MM.1S (cell line): ENCODE measurements at regions not wholly inside any gene's neighbourhood (a gene's known extent, or its start where the extent isn't known, plus 50 kb on each side); places are given as distances from the start of the nearest gene placed in this dataset.

Experiments used
- DNase-seq: peaks from one replicate; pipeline ENCODE4 v3.0.0-alpha.2; 2015
- H2AFZ ChIP-seq: fragments of 300-600 bp; sonication (generic); 2 replicates; pipeline ENCODE4 v1.6.0; 2016; ENCODE audit warnings: antibody characterized with exemption, low read length
- H3F3A ChIP-seq: fragments of 300-600 bp; sonication (generic); 2 replicates; pipeline ENCODE4 v1.6.1; 2016; ENCODE audit warnings: mild to moderate bottlenecking, antibody characterized with exemption, low read length, moderate library complexity, mixed read lengths; ENCODE audit not compliant: insufficient read depth
- H3K27ac ChIP-seq: fragments of 300-600 bp; sonication (generic); 2 replicates; pipeline ENCODE4 v1.5.1; 2016; ENCODE audit warnings: mild to moderate bottlenecking, low read length
- H3K27me3 ChIP-seq: fragments of 300-600 bp; sonication (generic); replicated peaks from 2 replicates; pipeline ENCODE4 v1.6.0; 2016; ENCODE audit warnings: low read length; ENCODE audit not compliant: insufficient read depth
- H3K36me3 ChIP-seq: fragments of 300-600 bp; sonication (generic); replicated peaks from 2 replicates; pipeline ENCODE4 v1.6.1; 2016; ENCODE audit warnings: mild to moderate bottlenecking, low read length, mixed read lengths; ENCODE audit not compliant: insufficient read depth
- H3K4me1 ChIP-seq: fragments of 300-600 bp; sonication (generic); 2 replicates; pipeline ENCODE4 v1.6.1; 2016; ENCODE audit warnings: low read length, mixed read lengths
- H3K4me2 ChIP-seq: fragments of 300-600 bp; sonication (generic); 2 replicates; pipeline ENCODE4 v1.6.0; 2016; ENCODE audit warnings: low read depth, low read length
- H3K4me3 ChIP-seq: fragments of 300-600 bp; sonication (generic); 2 replicates; pipeline ENCODE4 v1.5.1; 2016; ENCODE audit warnings: low read length, mixed read lengths
- H3K79me2 ChIP-seq: fragments of 300-600 bp; sonication (generic); 2 replicates; pipeline ENCODE4 v1.6.1; 2016; ENCODE audit warnings: mixed run types, low read length, mixed read lengths
- H3K9ac ChIP-seq: fragments of 300-600 bp; sonication (generic); 2 replicates; pipeline ENCODE4 v1.6.1; 2016; ENCODE audit warnings: low read length, mixed read lengths
- H3K9me2 ChIP-seq: fragments of 300-600 bp; sonication (generic); replicated peaks from 2 replicates; pipeline ENCODE4 v1.6.1; 2016; ENCODE audit warnings: mild to moderate bottlenecking, low read length, mixed read lengths; ENCODE audit not compliant: insufficient read depth
- H3K9me3 ChIP-seq: fragments of 300-600 bp; sonication (generic); replicated peaks from 2 replicates; pipeline ENCODE4 v1.6.1; 2016; ENCODE audit warnings: mild to moderate bottlenecking, low read length, mixed read lengths; ENCODE audit not compliant: insufficient read depth
- H4K20me1 ChIP-seq: fragments of 300-600 bp; sonication (generic); 2 replicates; pipeline ENCODE4 v1.6.1; 2016; ENCODE audit warnings: mild to moderate bottlenecking, low read length, moderate library complexity, mixed read lengths; ENCODE audit not compliant: insufficient read depth
- CTCF ChIP-seq: fragments of 300-600 bp; sonication (generic); IDR thresholded peaks from 2 replicates; pipeline ENCODE4 v1.5.1; 2016; ENCODE audit warnings: antibody characterized with exemption, low read length, mixed read lengths
- EZH2 ChIP-seq: fragments of 300-600 bp; sonication (generic); optimal IDR thresholded peaks from 2 replicates; pipeline ENCODE3; 2017; ENCODE audit warnings: low read depth, mild to moderate bottlenecking, antibody characterized with exemption, low read length, mixed read lengths
- EZH2phosphoT487 ChIP-seq: fragments of 300-600 bp; sonication (generic); IDR thresholded peaks from 2 replicates; pipeline ENCODE4 v1.6.1; 2018; ENCODE audit warnings: antibody characterized with exemption, low read length

- H3K27me3 ChIP-seq, result no peaks in the 10 kb centered on the region
- DNase-seq, result no peak
- no peaks in the 10 kb centered on the region; the same call in 1 of the 2 replicates for H3K9me2 ChIP-seq
- H3K4me3 ChIP-seq, result no peak overlapping the region
- no peaks in the 10 kb centered on the region for H3K4me1 ChIP-seq
- no peak overlapping the region for H3K27ac ChIP-seq
- no peaks in the 10 kb centered on the region for H3K36me3 ChIP-seq
- no peaks in the 10 kb centered on the region for H4K20me1 ChIP-seq
- H3F3A ChIP-seq, result no peaks in the 10 kb centered on the region
- no peaks in the 10 kb centered on the region for H3K79me2 ChIP-seq
- no peak overlapping the region for H3K9ac ChIP-seq
- no peaks in the 10 kb centered on the region for H3K9me3 ChIP-seq
- no peak overlapping the region for H3K4me2 ChIP-seq
- no peak overlapping the region for H2AFZ ChIP-seq
- TF ChIP-seq EZH2phosphoT487 (no peak), EZH2 (no peak), CTCF (no peak)
These were observed 515.2 kb downstream of the MAFB start for GRCh38 chr20:40173872-40174271.

GRCh38 chr20:40168981-40169620 is 519.9 kb downstream of the MAFB start:
- Histone ChIP-seq H4K20me1 (no peaks in the 10 kb centered on the region), H3K4me1 (no peaks in the 10 kb centered on the region), H3K9me3 (no peaks in the 10 kb centered on the region), H3K9ac (no peak overlapping the region), H3K4me3 (no peak overlapping the region), H3K27ac (no peak overlapping the region), H3K36me3 (no peaks in the 10 kb centered on the region), H3K4me2 (no peak overlapping the region), H2AFZ (no peak overlapping the region), H3F3A (no peaks in the 10 kb centered on the region), H3K9me2 (no peaks in the 10 kb centered on the region; the same call in 1 of the 2 replicates), H3K79me2 (no peaks in the 10 kb centered on the region), H3K27me3 (no peaks in the 10 kb centered on the region)
- no peak for DNase-seq
- TF ChIP-seq CTCF (no peak), EZH2phosphoT487 (no peak), EZH2 (no peak)

- Histone ChIP-seq H3K9me3 (no peaks in the 10 kb centered on the region), H3K79me2 (no peaks in the 10 kb centered on the region), H3K4me3 (no peak overlapping the region), H3K36me3 (no peaks in the 10 kb centered on the region), H3K27me3 (no peaks in the 10 kb centered on the region), H3K4me2 (no peak overlapping the region), H2AFZ (no peak overlapping the region), H3K9ac (no peak overlapping the region), H3K4me1 (0 out of 2 replicates have a peak, but pooled peaks cover 7% of the 10 kb centered on the region), H3F3A (no peaks in the 10 kb centered on the region), H3K27ac (no peak overlapping the region), H4K20me1 (no peaks in the 10 kb centered on the region), H3K9me2 (no peaks in the 10 kb centered on the region)
- TF ChIP-seq EZH2phosphoT487 (no peak), CTCF (no peak), EZH2 (no peak)
- DNase-seq, result no peak
These were observed 527.6 kb downstream of the MAFB start for GRCh38 chr20:40161391-40161790.
